SJSA1 (cell line): ENCODE measurements at regions not wholly inside any gene's neighbourhood (a gene's known extent, or its start where the extent isn't known, plus 50 kb on each side); places are given as distances from the start of the nearest gene placed in this dataset.

ENCODE experiments used
- DNase-seq, 2 experiments: peaks; one replicate each; pipeline ENCODE4 v3.0.0-alpha.2; 2015 to 2020; ENCODE audit warnings: low spot score in 2 of 2, low read depth in 1 of 2
- H3K27ac ChIP-seq: fragments of 250-450 bp; sonication (Bioruptor Pico); 2 replicates; pipeline ENCODE4 v1.5.1; 2020; ENCODE audit warnings: mild to moderate bottlenecking, moderate library complexity
- H3K27me3 ChIP-seq: fragments of 250-450 bp; sonication (Bioruptor Pico); replicated peaks from 2 replicates; pipeline ENCODE4 v1.5.1; 2020; ENCODE audit warnings: mild to moderate bottlenecking, moderate library complexity
- H3K36me3 ChIP-seq: fragments of 250-450 bp; sonication (Bioruptor Pico); 2 replicates; pipeline ENCODE4 v1.5.1; 2020; ENCODE audit warnings: mild to moderate bottlenecking
- H3K4me1 ChIP-seq: fragments of 250-450 bp; sonication (Bioruptor Pico); replicated peaks from 2 replicates; pipeline ENCODE4 v1.6.1; 2021; ENCODE audit warnings: mild to moderate bottlenecking
- H3K4me3 ChIP-seq: fragments of 250-450 bp; sonication (Bioruptor Pico); 2 replicates; pipeline ENCODE4 v1.5.1; 2020; ENCODE audit warnings: mild to moderate bottlenecking
- H3K9me3 ChIP-seq: fragments of 250-450 bp; sonication (Bioruptor Pico); replicated peaks from 2 replicates; pipeline ENCODE4 v1.5.1; 2020; ENCODE audit warnings: mild to moderate bottlenecking

- no peaks in the 10 kb centered on the region; the same call in 1 of the 2 replicates for H3K9me3 ChIP-seq
- H3K36me3 ChIP-seq: no peaks in the 10 kb centered on the region
- H3K27ac ChIP-seq: peak overlapping the region; percentile 95
- H3K4me1 ChIP-seq: peaks cover 24% of the 10 kb centered on the region
- DNase-seq: peak in 1 of 2 experiments; percentile 90
- no peaks in the 10 kb centered on the region for H3K27me3 ChIP-seq
- H3K4me3 ChIP-seq: peak overlapping the region; percentile 45
These were observed 78.7 kb upstream of the BTN3A2 start for GRCh38 chr6:26286168-26286877.

GRCh38 chr6:26288155-26288554 is 76.8 kb upstream of the BTN3A2 start:
- Histone ChIP-seq H3K36me3 (no peaks in the 10 kb centered on the region), H3K9me3 (no peaks in the 10 kb centered on the region; the same call in 1 of the 2 replicates), H3K4me3 (no peak overlapping the region), H3K27ac (no peak overlapping the region), H3K27me3 (no peaks in the 10 kb centered on the region), H3K4me1 (peaks cover 12% of the 10 kb centered on the region)
- no peak for DNase-seq

GRCh38 chr6:26290941-26291340 is 74.1 kb upstream of the BTN3A2 start:
- H3K4me3 ChIP-seq: no peak overlapping the region
- H3K27me3 ChIP-seq: no peaks in the 10 kb centered on the region
- H3K27ac ChIP-seq: no peak overlapping the region
- peaks cover 8% of the 10 kb centered on the region for H3K4me1 ChIP-seq
- H3K9me3 ChIP-seq: peaks cover 7% of the 10 kb centered on the region; the same call in 1 of the 2 replicates
- DNase-seq: no peak
- no peaks in the 10 kb centered on the region for H3K36me3 ChIP-seq

GRCh38 chr6:26292709-26293108 is 72.3 kb upstream of the BTN3A2 start:
- Histone ChIP-seq H3K36me3 (no peaks in the 10 kb centered on the region), H3K9me3 (peaks cover 7% of the 10 kb centered on the region; the same call in 1 of the 2 replicates), H3K4me1 (peaks cover 9% of the 10 kb centered on the region), H3K27me3 (no peaks in the 10 kb centered on the region), H3K4me3 (no peak overlapping the region), H3K27ac (no peak overlapping the region)
- no peak for DNase-seq

- Histone ChIP-seq H3K4me1 (peaks cover 9% of the 10 kb centered on the region), H3K4me3 (no peak overlapping the region), H3K27me3 (no peaks in the 10 kb centered on the region), H3K9me3 (0 out of 2 replicates have a peak, but pooled peaks cover 7% of the 10 kb centered on the region), H3K36me3 (no peaks in the 10 kb centered on the region), H3K27ac (no peak overlapping the region)
- no peak for DNase-seq
These were observed 70.7 kb upstream of the BTN3A2 start for GRCh38 chr6:26294302-26294701.

- H3K27ac ChIP-seq: no peak overlapping the region
These were observed 69.1 kb upstream of the BTN3A2 start for GRCh38 chr6:26295691-26296555.

GRCh38 chr6:26296556-26296856 is 68.5 kb upstream of the BTN3A2 start:
- Histone ChIP-seq H3K27me3 (no peaks in the 10 kb centered on the region), H3K9me3 (0 out of 2 replicates have a peak, but pooled peaks cover 7% of the 10 kb centered on the region), H3K36me3 (no peaks in the 10 kb centered on the region), H3K4me1 (peaks cover 9% of the 10 kb centered on the region), H3K4me3 (no peak overlapping the region), H3K27ac (no peak overlapping the region)
- DNase-seq: no peak

More at GRCh38 chr6:26295691-26296555, 69.1 kb upstream of the BTN3A2 start:
- Histone ChIP-seq H3K4me3 (no peak overlapping the region), H3K9me3 (0 out of 2 replicates have a peak, but pooled peaks cover 7% of the 10 kb centered on the region), H3K27me3 (no peaks in the 10 kb centered on the region), H3K36me3 (no peaks in the 10 kb centered on the region), H3K4me1 (peaks cover 9% of the 10 kb centered on the region)
- DNase-seq: no peak

GRCh38 chr6:26296857-26297648 is 67.9 kb upstream of the BTN3A2 start:
- H3K9me3 ChIP-seq: 0 out of 2 replicates have a peak, but pooled peaks cover 7% of the 10 kb centered on the region
- H3K27me3 ChIP-seq: no peaks in the 10 kb centered on the region
- H3K27ac ChIP-seq: no peak overlapping the region
- DNase-seq: no peak
- no peak overlapping the region for H3K4me3 ChIP-seq
- no peaks in the 10 kb centered on the region for H3K36me3 ChIP-seq
- peaks cover 9% of the 10 kb centered on the region for H3K4me1 ChIP-seq

- Histone ChIP-seq H3K4me3 (no peak overlapping the region), H3K27ac (no peak overlapping the region), H3K36me3 (no peaks in the 10 kb centered on the region), H3K27me3 (no peaks in the 10 kb centered on the region), H3K4me1 (peaks cover 9% of the 10 kb centered on the region), H3K9me3 (0 out of 2 replicates have a peak, but pooled peaks cover 7% of the 10 kb centered on the region)
- DNase-seq: no peak
These were observed 65.5 kb upstream of the BTN3A2 start for GRCh38 chr6:26299286-26300042.

GRCh38 chr6:26300043-26300331 is 65.0 kb upstream of the BTN3A2 start:
- Histone ChIP-seq H3K4me3 (no peak overlapping the region), H3K4me1 (peaks cover 9% of the 10 kb centered on the region), H3K9me3 (0 out of 2 replicates have a peak, but pooled peaks cover 7% of the 10 kb centered on the region), H3K36me3 (no peaks in the 10 kb centered on the region), H3K27ac (no peak overlapping the region), H3K27me3 (no peaks in the 10 kb centered on the region)
- DNase-seq: no peak

- Histone ChIP-seq H3K4me3 (no peak overlapping the region), H3K36me3 (no peaks in the 10 kb centered on the region), H3K4me1 (peaks cover 9% of the 10 kb centered on the region), H3K9me3 (0 out of 2 replicates have a peak, but pooled peaks cover 4% of the 10 kb centered on the region), H3K27ac (no peak overlapping the region), H3K27me3 (no peaks in the 10 kb centered on the region)
- DNase-seq: no peak
These were observed 64.6 kb upstream of the BTN3A2 start for GRCh38 chr6:26300359-26300758.

GRCh38 chr6:26300828-26301227 is 64.2 kb upstream of the BTN3A2 start:
- no peak for DNase-seq
- peaks cover 7% of the 10 kb centered on the region for H3K4me1 ChIP-seq
- no peaks in the 10 kb centered on the region for H3K27me3 ChIP-seq
- no peaks in the 10 kb centered on the region for H3K9me3 ChIP-seq
- H3K4me3 ChIP-seq: no peak overlapping the region
- H3K27ac ChIP-seq: no peak overlapping the region
- H3K36me3 ChIP-seq: no peaks in the 10 kb centered on the region

GRCh38 chr6:26301638-26302037 is 63.4 kb upstream of the BTN3A2 start:
- H3K4me1 ChIP-seq: 0 out of 2 replicates have a peak, but pooled peaks cover 3% of the 10 kb centered on the region
- no peaks in the 10 kb centered on the region for H3K9me3 ChIP-seq
- H3K36me3 ChIP-seq: no peaks in the 10 kb centered on the region
- DNase-seq: no peak
- no peak overlapping the region for H3K4me3 ChIP-seq
- H3K27me3 ChIP-seq: no peaks in the 10 kb centered on the region
- no peak overlapping the region for H3K27ac ChIP-seq
